NOMO-1 (cell line): ENCODE measurements at regions not wholly inside any gene's neighbourhood (a gene's known extent, or its start where the extent isn't known, plus 50 kb on each side); places are given as distances from the start of the nearest gene placed in this dataset.
"Not testable (repeated sequence)": the region's sequence is repeated elsewhere in the genome, so short reads cannot be mapped to it uniquely, and the experiment has no call there.

Experiments used
- DNase-seq, 2 experiments: peaks; one replicate each; lab custom pipeline; 2025; ENCODE audit not compliant: unreplicated experiment in 2 of 2; lab: John Stamatoyannopoulos, UW

GRCh38 chr4:66229885-66230284 lies 559.6 kb upstream of the EPHA5 start:
- no peak for DNase-seq

GRCh38 chr4:66225539-66225938 lies 555.2 kb upstream of the EPHA5 start:
- no peak for DNase-seq

GRCh38 chr4:66223068-66223703 lies 552.9 kb upstream of the EPHA5 start:
- DNase-seq: no peak

GRCh38 chr4:66219401-66219800 lies 549.1 kb upstream of the EPHA5 start:
- DNase-seq: no peak

GRCh38 chr4:66216252-66216651 lies 546.0 kb upstream of the EPHA5 start:
- no peak for DNase-seq

GRCh38 chr4:66212489-66212888 lies 542.2 kb upstream of the EPHA5 start:
- DNase-seq: no peak

- DNase-seq: no peak
Observed at GRCh38 chr4:66204534-66205247, 534.4 kb upstream of the EPHA5 start.

- DNase-seq: no peak
Observed at GRCh38 chr4:66202870-66203269, 532.6 kb upstream of the EPHA5 start.

GRCh38 chr4:66197451-66197850 lies 527.2 kb upstream of the EPHA5 start:
- no peak for DNase-seq

GRCh38 chr4:66193487-66193886 lies 523.2 kb upstream of the EPHA5 start:
- no peak for DNase-seq

- DNase-seq: no peak
Observed at GRCh38 chr4:66187175-66187720, 517.0 kb upstream of the EPHA5 start.

- DNase-seq: no peak
Observed at GRCh38 chr4:66186095-66186494, 515.8 kb upstream of the EPHA5 start.

GRCh38 chr4:66182636-66183035 lies 512.3 kb upstream of the EPHA5 start:
- DNase-seq: no peak

GRCh38 chr4:66178906-66179305 lies 508.6 kb upstream of the EPHA5 start:
- DNase-seq: no peak

GRCh38 chr4:66169341-66169740 lies 499.1 kb upstream of the EPHA5 start:
- no peak for DNase-seq

- no peak for DNase-seq
Observed at GRCh38 chr4:66164869-66165268, 494.6 kb upstream of the EPHA5 start.

- no peak for DNase-seq
Observed at GRCh38 chr4:66160606-66161005, 490.3 kb upstream of the EPHA5 start.

- DNase-seq: no peak
Observed at GRCh38 chr4:66157594-66157993, 487.3 kb upstream of the EPHA5 start.

- DNase-seq: no peak
Observed at GRCh38 chr4:66130042-66130441, 459.8 kb upstream of the EPHA5 start.

GRCh38 chr4:66123831-66124413 lies 453.6 kb upstream of the EPHA5 start:
- DNase-seq: no peak

GRCh38 chr4:66123190-66123589 lies 452.9 kb upstream of the EPHA5 start:
- DNase-seq: no peak

- DNase-seq: not testable (repeated sequence)
Observed at GRCh38 chr4:66115231-66115630, 444.9 kb upstream of the EPHA5 start.
